HL-60 (cell line): ENCODE measurements at regions not wholly inside any gene's neighbourhood (a gene's known extent, or its start where the extent isn't known, plus 50 kb on each side); places are given as distances from the start of the nearest gene placed in this dataset.

Experiments
- DNase-seq, 2 experiments: peaks; one replicate each; pipeline ENCODE4 v3.0.0-alpha.2; 2010 to 2020; ENCODE audit warnings: low read depth in 1 of 2, low spot score in 1 of 2
- H3K27ac ChIP-seq: fragments of 250-450 bp; sonication (Bioruptor Pico); replicated peaks from 2 replicates; pipeline ENCODE4 v1.5.1; 2020; ENCODE audit warnings: mild to moderate bottlenecking, moderate library complexity
- H3K27me3 ChIP-seq: fragments of 250-450 bp; sonication (Bioruptor Pico); 2 replicates; pipeline ENCODE4 v1.5.1; 2021; ENCODE audit warnings: mild to moderate bottlenecking, moderate library complexity; ENCODE audit not compliant: insufficient read depth, poor library complexity, severe bottlenecking
- H3K4me3 ChIP-seq: replicated peaks from 2 replicates; pipeline ENCODE4 v1.5.1; 2011; ENCODE audit warnings: mild to moderate bottlenecking, control low read depth, low read length; ENCODE audit not compliant: insufficient read depth
- GABPA ChIP-seq: IDR thresholded peaks from 2 replicates; pipeline ENCODE4 v1.6.1; 2012; ENCODE audit warnings: low read depth
- POLR2AphosphoS5 ChIP-seq: IDR thresholded peaks from 2 replicates; pipeline ENCODE4 v1.6.1; 2012; ENCODE audit warnings: low read depth
- SPI1 ChIP-seq: IDR thresholded peaks from 2 replicates; pipeline ENCODE4 v1.6.1; 2012; ENCODE audit warnings: low read depth, mild to moderate bottlenecking, borderline replicate concordance
- TF ChIP-seq, protein P1 (sequence below): IDR thresholded peaks from one replicate; pipeline ENCODE4 v1.5.1; 2011; ENCODE audit warnings: low read length, control low read depth, inconsistent platforms; ENCODE audit not compliant: insufficient read depth
- TF ChIP-seq, protein P2 (sequence below): IDR thresholded peaks from 2 replicates; pipeline ENCODE4 v1.6.1; 2012; ENCODE audit warnings: low read depth; ENCODE audit not compliant: insufficient replicate concordance

DNA sequence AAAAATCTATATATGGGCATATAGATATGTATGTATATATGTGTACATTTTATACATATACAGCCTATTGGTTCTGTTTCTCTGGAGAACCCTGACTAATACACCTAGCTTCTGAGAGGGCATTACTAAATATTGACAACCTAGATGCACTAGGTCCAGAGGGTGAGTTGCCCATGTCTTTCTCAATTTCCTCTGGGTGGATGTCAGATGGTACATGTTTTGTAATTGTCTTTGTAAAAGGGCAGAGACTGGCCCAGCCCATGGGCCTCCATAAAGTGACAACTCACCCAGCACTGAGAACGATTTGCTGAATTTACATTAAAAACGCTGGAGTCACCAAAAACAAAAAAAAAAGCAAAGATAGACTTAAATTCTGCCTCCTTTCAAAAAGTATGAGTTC is 198.5 kb upstream of the FAM241A start:
- TF ChIP-seq, protein P1, sequence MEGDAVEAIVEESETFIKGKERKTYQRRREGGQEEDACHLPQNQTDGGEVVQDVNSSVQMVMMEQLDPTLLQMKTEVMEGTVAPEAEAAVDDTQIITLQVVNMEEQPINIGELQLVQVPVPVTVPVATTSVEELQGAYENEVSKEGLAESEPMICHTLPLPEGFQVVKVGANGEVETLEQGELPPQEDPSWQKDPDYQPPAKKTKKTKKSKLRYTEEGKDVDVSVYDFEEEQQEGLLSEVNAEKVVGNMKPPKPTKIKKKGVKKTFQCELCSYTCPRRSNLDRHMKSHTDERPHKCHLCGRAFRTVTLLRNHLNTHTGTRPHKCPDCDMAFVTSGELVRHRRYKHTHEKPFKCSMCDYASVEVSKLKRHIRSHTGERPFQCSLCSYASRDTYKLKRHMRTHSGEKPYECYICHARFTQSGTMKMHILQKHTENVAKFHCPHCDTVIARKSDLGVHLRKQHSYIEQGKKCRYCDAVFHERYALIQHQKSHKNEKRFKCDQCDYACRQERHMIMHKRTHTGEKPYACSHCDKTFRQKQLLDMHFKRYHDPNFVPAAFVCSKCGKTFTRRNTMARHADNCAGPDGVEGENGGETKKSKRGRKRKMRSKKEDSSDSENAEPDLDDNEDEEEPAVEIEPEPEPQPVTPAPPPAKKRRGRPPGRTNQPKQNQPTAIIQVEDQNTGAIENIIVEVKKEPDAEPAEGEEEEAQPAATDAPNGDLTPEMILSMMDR = no peak
- no peak for TF ChIP-seq POLR2AphosphoS5
- TF ChIP-seq SPI1 = no peak
- TF ChIP-seq, protein P2, sequence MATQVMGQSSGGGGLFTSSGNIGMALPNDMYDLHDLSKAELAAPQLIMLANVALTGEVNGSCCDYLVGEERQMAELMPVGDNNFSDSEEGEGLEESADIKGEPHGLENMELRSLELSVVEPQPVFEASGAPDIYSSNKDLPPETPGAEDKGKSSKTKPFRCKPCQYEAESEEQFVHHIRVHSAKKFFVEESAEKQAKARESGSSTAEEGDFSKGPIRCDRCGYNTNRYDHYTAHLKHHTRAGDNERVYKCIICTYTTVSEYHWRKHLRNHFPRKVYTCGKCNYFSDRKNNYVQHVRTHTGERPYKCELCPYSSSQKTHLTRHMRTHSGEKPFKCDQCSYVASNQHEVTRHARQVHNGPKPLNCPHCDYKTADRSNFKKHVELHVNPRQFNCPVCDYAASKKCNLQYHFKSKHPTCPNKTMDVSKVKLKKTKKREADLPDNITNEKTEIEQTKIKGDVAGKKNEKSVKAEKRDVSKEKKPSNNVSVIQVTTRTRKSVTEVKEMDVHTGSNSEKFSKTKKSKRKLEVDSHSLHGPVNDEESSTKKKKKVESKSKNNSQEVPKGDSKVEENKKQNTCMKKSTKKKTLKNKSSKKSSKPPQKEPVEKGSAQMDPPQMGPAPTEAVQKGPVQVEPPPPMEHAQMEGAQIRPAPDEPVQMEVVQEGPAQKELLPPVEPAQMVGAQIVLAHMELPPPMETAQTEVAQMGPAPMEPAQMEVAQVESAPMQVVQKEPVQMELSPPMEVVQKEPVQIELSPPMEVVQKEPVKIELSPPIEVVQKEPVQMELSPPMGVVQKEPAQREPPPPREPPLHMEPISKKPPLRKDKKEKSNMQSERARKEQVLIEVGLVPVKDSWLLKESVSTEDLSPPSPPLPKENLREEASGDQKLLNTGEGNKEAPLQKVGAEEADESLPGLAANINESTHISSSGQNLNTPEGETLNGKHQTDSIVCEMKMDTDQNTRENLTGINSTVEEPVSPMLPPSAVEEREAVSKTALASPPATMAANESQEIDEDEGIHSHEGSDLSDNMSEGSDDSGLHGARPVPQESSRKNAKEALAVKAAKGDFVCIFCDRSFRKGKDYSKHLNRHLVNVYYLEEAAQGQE = no peak
- no peak for TF ChIP-seq GABPA
- Histone ChIP-seq H3K27me3 (no peaks in the 10 kb centered on the region), H3K27ac (no peak overlapping the region), H3K4me3 (no peak overlapping the region)
- no peak for DNase-seq

DNA sequence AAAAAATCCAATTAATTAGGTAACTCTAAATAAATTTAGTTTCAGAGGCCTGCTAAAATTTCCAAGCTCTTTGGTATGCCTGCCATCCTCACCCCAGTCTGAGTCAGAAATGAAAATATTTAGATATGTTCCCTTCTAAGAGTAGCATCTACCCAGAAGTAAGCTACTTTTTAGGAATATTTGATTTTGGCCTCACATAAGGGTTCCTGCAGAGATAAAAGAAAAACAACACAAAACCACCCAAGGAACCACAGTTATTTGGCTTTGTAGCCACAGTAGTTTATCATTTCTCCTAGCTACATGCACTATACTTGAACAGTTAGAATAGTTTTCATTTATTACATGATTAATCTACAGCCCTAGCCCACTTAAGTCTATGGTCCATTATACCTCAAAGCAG is 192.6 kb upstream of the FAM241A start:
- H3K4me3 ChIP-seq = no peak overlapping the region
- H3K27me3 ChIP-seq = no peaks in the 10 kb centered on the region
- TF ChIP-seq, protein P2 = no peak
- no peak for DNase-seq
- H3K27ac ChIP-seq = no peak overlapping the region

DNA sequence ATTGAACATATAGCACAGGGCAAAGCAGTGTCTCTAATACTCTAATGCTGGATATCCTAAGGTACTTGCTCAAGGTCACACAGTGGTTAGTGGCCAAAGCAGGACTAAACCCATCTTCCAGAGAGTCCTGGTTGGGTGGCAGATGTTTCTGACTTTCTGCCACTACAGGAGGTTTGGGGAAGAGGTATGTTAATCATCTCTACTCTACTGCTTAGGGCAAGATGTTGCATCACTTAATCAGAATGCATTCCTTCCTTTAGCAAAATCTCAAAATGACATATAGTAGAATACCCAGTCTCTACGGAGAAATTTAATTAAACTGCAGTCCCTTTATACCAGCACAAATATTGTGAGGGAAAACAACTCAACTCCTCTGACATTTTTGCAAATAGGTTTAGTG is 190.7 kb upstream of the FAM241A start:
- no peak for DNase-seq
- Histone ChIP-seq H3K27ac (no peak overlapping the region), H3K27me3 (no peaks in the 10 kb centered on the region), H3K4me3 (no peak overlapping the region)
- TF ChIP-seq GABPA (no peak), POLR2AphosphoS5 (no peak), SPI1 (no peak)
- TF ChIP-seq, protein P1 = no peak
- TF ChIP-seq, protein P2 = no peak

DNA sequence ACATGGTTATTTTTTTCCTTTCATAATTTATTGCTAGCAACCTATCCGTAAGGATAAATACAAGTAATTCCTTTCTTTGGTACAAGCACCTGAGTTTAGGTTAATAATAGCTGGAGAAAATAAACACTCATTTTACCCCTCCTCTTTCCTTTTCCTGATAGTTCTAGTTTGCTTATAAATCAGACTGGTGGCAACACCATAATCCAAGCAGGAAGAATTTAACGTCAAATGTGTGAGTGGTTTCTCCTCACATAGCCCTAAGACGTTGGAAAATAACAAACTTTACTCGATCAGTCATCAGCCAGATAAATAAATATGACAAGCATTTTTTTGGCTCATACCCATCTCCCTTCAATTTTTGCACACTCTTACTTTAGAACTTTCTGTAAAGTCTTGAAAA is 190.3 kb upstream of the FAM241A start:
- Histone ChIP-seq H3K4me3 (no peak overlapping the region), H3K27ac (no peak overlapping the region), H3K27me3 (no peaks in the 10 kb centered on the region)
- TF ChIP-seq, protein P1 = no peak
- no peak for TF ChIP-seq POLR2AphosphoS5
- no peak for TF ChIP-seq SPI1
- TF ChIP-seq, protein P2 = no peak
- DNase-seq = no peak
